Testis (tissue), 2 donors: ENCODE measurements at regions not wholly inside any gene's neighbourhood (a gene's known extent, or its start where the extent isn't known, plus 50 kb on each side); places are given as distances from the start of the nearest gene placed in this dataset.

ENCODE experiments used
- POLR2A ChIP-seq: fragments of 450-650 bp; IDR thresholded peaks from one replicate; pipeline ENCODE4 v1.6.1; 2017; ENCODE audit warnings: antibody characterized with exemption, mild to moderate bottlenecking, moderate library complexity
- TF ChIP-seq, protein P1 (sequence below), 3 experiments: fragments of 450-650 bp in 2 of 3; fragments of 200-600 bp in 1 of 3; sonication (generic) in 1 of 3; IDR thresholded peaks; one replicate each; pipeline ENCODE4 v1.5.1; 2016 to 2019; ENCODE audit warnings: antibody characterized with exemption in 3 of 3, mild to moderate bottlenecking in 2 of 3, moderate library complexity in 1 of 3

DNA sequence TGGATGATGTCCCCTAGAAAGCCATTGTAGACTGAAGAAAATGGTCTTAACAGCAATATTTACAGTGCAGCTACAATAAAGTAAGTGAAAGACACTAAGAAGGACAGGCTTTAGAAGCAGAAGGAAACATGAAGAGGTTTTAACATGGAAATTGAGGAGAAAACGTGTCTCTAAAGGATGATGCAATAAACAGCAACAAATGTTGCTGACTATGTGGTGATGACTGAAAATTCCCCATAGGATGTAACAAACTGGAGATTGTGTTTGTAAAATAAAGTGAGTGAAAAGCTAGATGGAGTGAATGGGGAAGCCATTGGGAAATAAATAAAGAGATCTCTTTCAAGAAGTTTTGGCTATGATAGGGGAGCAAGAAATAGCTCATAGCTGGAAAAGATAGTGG lies 186.7 kb upstream of the IPO5 start:
- TF ChIP-seq, protein P1, sequence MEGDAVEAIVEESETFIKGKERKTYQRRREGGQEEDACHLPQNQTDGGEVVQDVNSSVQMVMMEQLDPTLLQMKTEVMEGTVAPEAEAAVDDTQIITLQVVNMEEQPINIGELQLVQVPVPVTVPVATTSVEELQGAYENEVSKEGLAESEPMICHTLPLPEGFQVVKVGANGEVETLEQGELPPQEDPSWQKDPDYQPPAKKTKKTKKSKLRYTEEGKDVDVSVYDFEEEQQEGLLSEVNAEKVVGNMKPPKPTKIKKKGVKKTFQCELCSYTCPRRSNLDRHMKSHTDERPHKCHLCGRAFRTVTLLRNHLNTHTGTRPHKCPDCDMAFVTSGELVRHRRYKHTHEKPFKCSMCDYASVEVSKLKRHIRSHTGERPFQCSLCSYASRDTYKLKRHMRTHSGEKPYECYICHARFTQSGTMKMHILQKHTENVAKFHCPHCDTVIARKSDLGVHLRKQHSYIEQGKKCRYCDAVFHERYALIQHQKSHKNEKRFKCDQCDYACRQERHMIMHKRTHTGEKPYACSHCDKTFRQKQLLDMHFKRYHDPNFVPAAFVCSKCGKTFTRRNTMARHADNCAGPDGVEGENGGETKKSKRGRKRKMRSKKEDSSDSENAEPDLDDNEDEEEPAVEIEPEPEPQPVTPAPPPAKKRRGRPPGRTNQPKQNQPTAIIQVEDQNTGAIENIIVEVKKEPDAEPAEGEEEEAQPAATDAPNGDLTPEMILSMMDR (IDR thresholded peaks at IDR 0.05), result no peak
- no peak for TF ChIP-seq POLR2A
